ENCODE measurements at regions not wholly inside any gene's neighbourhood (a gene's known extent, or its start where the extent isn't known, plus 50 kb on each side); places are given as distances from the start of the nearest gene placed in this dataset.
"Not testable (repeated sequence)": the region's sequence is repeated elsewhere in the genome, so short reads cannot be mapped to it uniquely, and the experiment has no call there.

DNA sequence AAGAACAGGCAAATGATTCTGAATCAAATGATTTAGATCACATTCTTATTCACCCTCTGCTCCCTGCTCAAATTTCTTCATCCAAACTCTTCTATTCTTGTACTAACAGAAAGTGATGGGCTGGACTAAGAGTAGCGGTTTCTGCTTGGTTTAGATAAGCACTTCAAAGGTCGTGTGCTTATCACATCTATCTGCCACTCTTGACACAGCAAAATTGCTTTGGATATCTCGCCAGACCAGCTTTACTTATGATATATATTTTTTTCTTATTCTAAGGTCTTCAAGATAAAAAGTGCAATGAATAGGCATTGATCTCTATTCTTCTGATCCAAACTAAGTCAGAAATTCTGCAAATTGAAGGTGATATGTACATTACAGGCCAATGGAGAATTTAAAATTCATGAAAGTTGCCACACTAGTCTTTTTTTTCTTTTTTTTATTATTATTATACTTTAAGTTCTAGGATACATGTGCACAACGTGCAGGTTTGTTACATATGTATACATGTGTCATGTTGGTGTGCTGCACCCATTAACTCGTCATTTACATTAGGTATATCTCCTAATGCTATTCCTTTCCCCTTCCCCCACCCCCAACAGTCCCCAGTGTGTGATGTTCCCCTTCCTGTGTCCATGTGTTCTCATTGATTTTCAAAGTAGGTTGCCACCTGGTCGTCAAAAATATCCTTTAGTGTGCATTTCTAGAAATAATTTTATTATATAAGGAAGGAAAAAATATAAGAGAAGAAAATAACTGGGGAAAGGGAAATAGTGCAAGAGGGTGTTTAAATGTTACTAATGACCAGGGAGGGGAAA lies 1941.0 kb upstream of the RAG2 start:
- DNase-seq: no peak

DNA sequence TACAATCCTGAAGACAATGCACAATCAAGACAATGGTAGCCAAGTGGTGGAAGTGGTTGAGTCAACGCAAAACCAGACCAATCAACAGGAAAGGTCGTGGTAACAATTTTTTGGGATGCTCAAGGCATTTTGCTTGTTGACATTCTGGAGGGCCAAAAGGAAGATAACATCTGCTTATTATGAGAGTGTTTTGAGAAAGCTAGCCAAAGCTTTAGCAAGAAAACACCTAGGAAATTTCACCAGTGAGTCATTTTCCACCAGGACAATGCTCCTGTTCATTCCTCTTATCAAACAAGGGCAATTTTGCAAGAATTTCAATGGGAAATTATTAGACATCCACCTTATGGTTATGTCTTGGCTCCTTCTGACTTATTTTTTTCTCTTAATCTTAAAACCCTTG lies 1932.2 kb upstream of the RAG2 start:
- no peak for DNase-seq

DNA sequence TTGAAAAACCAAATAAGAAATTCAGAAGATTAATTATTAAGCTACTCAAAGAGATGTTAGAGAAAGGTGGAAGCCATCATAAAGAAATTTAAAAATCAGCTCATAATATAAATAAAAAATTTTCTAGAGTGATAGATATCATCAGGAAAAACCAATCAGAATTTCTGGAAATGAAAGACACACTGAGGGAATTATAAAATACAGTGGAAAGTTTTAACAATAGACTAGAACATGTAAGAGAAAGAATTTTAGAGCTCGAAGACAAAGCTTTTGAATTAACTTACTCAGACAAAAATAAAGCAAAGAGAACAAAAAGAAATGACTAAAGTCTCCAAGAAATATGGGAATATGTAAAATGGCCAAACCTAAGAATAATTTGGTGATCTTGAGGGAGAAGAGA lies 1926.9 kb upstream of the RAG2 start:
- no peak for DNase-seq

DNA sequence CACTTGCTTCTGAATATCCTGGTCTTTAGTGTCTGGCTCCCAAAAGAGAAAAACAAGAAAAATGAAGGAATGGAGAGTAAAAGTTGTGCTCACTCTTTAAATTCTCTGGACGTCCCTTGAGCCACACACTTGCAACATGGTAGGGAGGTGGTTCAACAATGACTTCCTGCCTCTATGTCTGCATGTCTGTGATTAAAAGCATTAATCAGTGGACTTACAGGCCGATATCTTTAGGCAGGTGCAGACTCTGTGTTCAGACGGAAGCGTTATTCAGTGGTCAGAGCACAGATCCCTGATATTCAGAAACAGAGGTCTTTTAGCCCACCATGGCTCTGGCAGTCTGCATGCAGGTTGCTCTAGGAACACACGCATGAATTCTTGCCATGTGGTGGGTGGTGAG lies 1920.0 kb upstream of the RAG2 start:
- DNase-seq: no peak

DNA sequence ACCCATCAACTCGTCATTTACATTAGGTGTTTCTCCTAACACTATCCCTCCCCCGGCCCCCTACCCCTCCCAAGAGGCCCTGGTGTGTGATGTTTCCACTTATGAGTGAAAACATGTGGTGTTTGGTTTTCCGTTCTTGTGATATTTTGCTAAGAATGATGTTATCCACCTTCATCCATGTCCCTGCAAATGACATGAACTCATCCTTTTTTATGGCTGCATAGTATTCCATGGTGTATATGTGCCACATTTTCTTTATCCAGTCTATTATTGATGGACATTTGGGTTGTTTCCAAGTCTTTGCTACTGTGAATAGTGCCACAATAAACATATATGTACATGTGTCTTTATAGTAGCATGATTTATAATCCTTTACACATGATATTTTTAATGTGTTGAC lies 1914.8 kb upstream of the RAG2 start:
- not testable (repeated sequence) for DNase-seq

DNA sequence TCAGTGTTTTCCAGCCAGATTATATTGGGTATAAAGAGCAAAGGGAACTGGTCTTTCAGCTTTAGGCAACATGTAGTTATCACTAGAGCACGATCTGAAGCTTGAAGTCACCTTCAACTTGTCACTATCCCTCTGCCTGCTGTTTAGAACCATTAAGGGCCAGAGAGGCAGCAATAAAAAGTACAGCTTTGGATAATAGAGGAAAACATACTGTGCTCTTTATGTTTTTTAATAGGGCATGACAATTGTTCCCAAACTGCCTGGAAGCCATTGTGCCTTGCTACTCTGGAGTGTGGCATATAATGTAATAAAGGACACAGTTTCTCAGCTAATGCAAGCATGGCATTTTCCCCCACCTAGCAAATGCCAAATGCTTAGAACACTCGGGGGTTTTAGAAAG lies 1912.0 kb upstream of the RAG2 start:
- DNase-seq: no peak

DNA sequence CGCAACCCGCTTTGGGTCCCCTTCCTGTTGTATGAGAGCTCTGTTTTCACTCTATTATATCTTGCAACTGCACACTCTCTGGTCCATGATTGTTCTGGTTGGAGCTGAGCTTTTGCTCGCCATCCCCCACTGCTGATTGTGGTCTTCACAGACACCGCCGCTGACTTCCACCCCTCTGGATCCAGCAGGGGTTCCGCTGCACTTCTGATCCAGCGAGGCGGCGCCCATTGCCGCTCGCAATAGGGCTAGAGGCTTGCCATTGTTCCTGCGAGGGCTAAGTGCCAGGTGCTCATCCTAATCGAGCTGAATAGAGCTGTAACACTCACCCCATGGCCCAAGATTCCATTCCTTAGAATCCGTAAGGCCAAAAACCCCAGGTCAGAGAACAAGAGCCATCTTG lies 1905.8 kb upstream of the RAG2 start:
- DNase-seq: no peak

DNA sequence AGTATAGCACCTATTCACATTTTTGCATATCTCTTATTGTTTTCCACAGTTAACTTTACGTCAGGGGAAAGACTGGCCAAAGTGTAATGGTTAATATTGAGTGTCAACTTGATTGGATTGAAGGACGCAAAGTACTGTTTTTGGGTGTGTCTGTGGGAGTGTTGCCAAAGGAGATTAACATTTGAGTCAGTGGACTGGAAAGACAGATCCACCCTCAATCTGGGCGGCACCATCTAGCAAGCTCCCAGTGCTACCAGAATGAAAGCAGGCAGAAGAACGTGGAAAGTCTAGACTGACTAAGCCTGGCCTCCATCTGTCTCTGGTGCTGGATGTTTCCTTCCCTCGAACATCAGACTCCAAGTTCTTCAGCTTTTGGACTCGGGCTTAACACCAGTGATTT lies 1900.7 kb upstream of the RAG2 start:
- DNase-seq: no peak

DNA sequence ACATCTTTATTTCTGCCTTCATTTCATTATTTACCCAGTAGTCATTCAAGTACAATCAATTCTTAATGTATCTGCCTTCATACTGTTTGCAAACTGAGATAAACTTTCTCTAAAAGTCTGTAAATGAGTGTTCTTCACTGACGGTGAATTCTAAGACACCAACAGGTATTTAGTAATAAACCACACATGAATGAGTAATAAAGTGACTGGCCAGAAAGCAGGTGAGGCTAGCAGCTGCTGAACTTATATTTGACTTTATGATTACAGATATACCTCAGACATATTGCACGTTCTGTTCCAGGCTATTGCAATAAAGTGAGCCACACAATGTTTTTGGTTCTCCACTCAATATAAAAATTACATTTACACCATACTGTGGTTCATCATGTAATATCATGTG lies 1894.0 kb upstream of the RAG2 start:
- no peak for DNase-seq

DNA sequence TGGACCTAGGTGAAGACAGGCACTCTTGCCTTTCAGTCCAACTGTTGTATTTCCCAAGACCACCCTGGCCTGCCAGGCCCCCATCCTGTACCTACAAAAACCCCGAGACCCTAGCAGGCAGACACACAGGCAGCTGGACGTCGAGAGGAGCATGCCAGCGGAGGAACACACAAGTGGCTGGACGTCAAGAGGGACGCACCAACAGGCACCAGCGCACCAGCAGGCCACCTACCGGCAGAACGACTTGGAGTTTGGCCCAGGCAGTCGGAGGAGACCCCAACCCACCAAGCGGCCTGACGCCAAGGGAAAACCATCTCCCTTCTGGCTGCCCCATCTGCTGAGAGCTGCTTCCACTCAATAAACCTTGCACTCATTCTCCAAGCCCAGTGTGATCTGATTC lies 1883.4 kb upstream of the RAG2 start:
- no peak for DNase-seq

DNA sequence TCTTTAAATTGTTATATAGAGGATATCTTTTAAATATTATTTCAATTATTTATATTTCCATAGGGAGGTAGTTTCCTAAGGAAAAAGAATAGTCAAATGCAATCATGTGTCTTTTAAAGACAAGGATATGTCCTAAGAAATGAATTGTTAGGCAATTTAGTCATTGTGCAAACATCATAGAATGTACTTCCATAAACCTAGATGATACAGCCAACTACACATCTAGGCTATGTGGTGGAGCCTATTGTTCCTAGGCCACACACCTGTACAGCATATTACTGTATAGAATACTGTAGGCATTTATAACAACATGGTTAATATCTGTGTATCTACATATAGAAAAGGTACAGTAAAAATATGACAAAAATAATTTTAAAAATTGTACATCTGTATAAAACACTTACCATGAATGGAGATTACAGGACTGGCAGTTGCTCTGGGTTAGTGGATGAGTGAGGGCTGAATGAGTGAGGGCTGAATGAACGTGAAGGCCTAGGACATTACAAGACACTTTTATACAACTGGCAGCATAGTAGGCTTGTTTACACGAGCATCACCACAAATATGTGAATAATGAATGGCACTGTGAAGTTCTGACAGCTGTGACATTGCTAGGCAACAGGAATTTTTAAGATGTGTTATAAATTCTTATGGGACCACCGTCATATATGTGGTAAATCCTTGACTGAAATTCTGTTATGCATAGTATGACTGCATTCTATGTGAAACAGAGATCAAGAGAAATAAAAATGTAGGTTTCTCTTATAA lies 1879.0 kb upstream of the RAG2 start:
- DNase-seq: peak; percentile 3

DNA sequence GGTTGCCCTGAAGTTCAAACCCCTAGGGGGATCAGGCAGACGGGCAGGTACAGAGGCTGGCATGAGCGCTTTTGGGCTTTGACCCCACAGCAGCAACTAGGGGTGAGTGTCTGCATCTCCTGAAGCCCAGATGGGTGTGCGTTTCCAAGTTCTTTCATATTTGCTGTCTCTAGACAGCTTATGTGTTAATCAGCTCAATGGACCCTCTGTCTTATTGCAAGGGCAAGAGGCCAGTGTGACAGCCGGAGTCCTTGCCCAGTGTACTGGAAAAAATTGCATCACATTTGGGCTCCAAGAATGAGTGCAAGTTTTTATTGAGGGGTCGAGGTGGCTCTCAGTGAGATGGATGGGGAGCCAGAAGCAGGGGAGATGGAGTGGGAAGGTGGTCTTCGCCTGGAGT lies 1863.7 kb upstream of the RAG2 start:
- no peak for DNase-seq

DNA sequence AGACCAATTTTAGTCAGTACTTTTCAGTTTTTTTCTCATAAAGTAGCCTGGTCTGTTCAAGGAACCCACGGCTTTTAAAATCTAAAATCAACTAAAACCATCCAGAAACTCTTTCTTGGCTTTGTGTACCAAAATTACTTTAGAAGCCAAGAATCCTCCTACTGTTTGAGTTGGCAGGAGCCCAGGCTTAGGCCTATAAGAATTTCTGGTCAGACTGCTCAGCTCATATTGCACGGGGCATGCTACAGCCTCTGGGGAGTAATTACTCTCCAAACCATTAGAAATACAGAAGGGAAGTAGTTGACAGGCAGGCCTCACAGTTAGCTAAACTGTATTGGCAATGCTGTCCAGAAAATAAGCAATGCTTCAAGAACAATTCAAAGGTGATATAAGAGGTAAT lies 1862.9 kb upstream of the RAG2 start:
- DNase-seq: peak; percentile 91

DNA sequence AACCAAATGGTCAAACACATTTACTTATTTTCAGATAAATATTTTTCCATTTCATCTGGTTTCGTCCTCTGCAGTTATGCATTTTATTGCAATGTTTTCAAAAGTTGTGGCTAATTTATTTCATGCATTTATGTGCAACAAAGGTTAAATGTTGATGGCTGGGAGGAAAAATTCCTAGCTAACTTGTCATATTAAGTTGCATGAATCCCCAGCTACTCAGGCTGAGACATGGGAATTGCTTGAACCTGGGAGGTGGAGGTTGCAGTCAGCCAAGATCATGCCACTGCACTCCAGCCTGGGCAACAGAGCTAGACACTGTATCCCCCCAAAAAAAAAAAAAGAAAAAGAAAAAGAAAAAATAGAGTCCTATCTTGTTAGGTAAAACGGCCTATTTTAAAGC lies 1862.4 kb upstream of the RAG2 start:
- DNase-seq: peak; percentile 68

DNA sequence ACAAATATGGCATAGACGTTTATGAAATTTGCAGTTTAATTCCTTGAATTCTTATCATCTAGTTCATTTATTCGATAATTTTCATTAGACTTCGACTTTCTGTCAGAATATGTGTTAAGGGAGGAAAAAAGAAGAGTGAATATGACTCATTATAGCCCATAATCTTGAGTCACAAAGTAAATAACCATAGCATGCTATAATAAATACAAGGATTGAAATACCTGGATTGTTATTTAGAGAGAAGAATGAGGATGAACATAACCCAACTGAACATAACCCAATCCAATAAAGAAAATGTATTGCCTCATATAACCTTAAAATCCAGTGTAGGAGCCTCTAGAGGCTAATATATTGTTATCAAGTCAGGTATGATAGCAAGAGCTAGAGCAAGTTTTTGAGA lies 1858.3 kb upstream of the RAG2 start:
- DNase-seq: no peak

DNA sequence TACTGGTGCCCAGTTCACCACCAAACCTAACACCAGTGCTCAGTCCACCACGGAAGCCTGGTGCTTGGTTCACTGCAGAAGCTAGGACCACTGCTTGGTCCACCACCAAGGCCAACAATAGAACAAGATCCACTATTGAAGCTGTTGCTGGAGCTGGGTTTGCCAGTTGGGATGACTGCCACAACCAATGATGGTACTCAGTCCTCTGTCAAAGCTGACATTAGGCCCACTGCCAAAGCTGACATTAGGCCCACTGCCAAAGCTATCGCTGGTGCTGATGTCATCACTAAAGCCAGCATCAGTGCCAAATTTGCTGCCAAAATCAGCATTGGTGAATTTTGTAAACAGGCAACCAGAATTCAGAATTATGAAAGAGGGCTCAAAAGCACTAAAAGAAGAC lies 1850.2 kb upstream of the RAG2 start:
- DNase-seq: peak; percentile 4

DNA sequence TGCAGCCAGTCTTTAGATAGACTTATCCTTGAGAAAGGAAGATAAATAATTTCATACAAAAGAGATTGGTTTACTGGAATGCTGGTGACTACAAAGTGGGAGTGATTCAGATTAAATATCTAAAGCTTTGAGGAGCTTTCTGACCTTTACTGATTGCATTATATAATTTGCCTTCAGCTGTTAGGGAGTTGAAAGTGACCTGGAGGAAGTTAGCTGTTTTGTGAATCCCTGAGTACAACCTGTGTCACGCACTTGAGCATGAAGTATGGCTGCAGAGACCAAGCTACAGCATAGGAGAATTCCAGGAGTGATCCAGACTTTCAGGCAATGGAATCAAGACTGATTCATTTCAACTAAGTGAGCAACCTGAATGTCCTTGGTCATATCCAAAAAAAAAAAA lies 1848.3 kb upstream of the RAG2 start:
- no peak for DNase-seq

DNA sequence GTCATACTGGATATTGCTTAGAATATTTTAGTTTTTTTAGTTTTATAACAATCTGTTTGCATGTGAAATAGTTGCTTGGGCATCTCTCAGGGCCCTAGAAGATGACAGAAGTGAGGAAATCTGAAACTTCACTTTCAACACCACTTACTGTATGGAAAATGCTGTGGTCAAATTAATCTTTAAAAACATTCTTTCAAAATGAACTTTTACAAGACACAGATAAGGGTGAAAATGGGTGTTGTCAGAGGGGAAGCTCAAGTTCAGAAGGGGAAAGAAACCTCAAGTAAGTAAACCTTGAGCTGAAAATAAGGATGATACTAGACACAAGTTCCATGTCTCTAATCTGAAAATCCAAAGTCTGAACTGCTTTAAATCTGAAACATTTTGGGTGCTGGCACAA lies 1840.1 kb upstream of the RAG2 start:
- DNase-seq: no peak

DNA sequence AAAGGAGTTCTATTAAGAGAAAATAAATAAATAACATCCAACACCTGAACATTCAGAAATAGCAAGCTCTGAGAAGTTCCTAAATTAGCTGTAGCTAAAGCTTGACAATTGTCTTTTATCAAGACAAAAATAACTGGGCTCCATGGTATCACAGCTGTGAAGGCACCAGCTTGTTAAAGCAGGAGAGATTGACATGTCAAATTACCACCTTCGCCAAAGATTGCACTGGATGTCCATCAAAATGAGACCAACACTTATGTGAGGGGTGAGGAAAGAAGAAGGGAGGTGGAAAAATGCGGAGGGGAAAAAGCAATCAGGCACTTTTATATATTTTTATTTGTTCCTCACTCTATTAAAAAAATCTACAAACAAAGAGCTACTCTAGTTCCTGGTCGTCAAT lies 1827.5 kb upstream of the RAG2 start:
- DNase-seq: no peak

DNA sequence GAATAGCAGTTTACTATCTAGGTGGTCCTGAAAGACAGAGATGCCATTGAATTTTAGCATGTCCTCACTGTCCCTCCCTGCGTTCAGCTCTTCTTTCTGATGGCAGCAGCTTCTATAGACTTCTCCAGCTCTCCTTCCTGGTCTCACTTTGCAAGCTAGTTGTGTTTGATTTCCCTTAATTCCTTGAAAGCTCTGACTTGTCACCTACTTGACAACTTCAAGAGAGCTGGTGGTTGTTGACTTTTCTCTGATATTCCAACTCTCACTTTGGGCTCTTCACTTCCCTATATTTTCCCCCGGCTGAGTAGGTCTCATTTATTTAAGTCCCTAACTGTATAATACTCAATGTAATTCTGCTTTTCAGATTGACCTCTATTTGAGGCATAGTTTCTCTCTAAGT lies 1825.0 kb upstream of the RAG2 start:
- DNase-seq: no peak

DNA sequence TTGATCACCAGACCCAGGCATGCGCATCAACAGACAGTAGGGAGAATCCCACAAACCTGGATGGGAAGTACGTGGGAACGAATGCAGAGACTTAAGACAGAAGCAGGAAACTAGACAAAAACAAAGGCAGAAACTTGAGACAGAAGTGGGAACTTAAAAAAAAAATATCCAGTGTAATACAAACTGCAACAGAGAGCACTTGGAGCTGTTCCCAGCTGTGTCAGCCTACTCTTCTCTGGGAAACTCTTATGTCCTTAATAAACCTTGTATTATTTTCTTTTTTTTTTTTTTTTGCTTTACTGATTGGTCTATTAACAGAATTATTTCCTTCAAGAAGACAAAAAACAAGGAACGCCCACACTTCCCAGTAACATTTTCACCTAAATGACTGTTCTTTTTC lies 1818.1 kb upstream of the RAG2 start:
- no peak for DNase-seq

DNA sequence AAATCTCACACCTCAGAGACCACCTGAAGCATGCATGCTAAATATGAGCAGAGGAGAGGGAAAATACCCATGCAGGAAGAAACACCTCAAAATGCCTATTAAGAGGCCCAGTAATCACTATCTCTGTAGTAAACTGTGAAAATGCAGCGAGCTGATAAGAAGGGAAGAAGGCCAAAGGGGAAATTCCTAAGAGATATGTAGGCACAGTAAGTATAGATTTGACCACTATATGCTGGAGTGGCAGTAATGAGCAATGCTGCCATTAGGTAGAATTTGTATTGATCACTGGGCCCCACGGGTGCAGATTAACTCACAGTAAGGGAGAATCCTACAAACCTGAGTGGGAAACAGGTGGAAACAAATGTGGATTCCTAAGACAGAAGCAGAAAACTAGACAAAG lies 1813.1 kb upstream of the RAG2 start:
- no peak for DNase-seq

DNA sequence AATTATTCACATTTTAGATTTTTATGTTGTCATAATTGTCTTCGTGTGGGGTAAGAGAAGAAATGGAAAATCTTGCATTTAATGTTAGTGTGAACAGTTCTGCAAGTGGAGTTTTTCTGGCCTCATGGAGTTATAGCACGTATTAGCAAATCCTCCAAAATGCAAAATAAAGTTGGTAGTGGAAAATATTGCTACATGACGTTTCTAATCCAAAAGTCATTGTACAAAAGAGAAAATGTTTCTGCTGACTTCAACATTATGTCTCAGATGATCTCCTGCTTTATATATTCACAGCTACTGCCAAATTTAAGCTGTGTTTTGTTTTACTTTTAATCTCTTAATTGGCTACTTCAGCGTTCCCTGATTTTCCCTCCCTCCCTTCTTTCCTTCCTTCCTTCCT lies 1804.0 kb upstream of the RAG2 start:
- no peak for DNase-seq

DNA sequence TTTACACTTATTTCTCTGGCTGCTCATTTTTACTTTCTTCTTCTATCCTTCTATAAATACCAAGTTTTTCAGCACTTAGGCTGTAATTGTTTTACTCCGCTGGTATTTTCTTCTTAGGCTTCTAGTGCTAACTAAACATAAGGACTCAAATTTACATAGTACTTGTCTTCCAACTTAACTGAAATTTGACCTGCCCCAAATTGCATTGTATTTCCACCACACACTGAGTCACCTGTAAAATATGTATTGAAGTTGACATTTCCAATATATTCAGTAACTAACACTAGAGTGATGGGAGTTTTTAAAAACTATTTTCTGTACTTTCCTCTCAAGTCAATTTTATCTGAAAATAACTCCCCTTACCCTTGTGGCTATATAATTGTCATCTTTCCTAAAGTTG lies 1794.1 kb upstream of the RAG2 start:
- DNase-seq: no peak

DNA sequence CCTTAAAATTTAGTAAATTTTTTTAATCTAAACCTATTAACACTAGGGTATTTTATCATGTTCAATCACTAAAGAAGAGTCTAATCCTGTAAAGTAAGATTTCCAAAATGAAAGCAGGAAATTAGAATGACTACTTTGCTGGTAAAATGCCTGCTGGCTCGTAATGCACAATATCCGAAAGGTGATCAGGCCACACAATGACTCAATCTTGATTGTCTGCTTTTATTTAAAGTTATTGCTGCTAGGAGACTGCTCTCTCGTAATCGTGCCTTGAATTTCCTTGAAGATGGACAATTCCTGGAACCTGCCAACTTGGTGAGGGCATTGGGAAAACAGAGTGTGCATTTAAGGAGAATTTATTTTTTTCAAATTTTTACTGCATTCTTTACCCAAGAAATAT lies 1786.5 kb upstream of the RAG2 start:
- DNase-seq: peak; percentile 34
